RWPE2 (cell line): ENCODE measurements at regions not wholly inside any gene's neighbourhood (a gene's known extent, or its start where the extent isn't known, plus 50 kb on each side); places are given as distances from the start of the nearest gene placed in this dataset.

ENCODE experiments used
- ATAC-seq: fragments of 200-7000 bp; cut with Tn5 transposase; 3 replicates; pipeline ENCODE4 v1.9.1; 2021; ENCODE audit warnings: low read depth
- DNase-seq: peaks from one replicate; pipeline ENCODE4 v3.0.0-alpha.2; 2020; ENCODE audit warnings: low spot score
- H3K27ac ChIP-seq: fragments of 450-650 bp; 2 replicates; pipeline ENCODE4 v1.5.1; 2017; ENCODE audit warnings: mild to moderate bottlenecking; ENCODE audit not compliant: poor library complexity, severe bottlenecking
- H3K27me3 ChIP-seq: fragments of 250-450 bp; sonication (Bioruptor Pico); 2 replicates; pipeline ENCODE4 v1.5.1; 2021; ENCODE audit warnings: mild to moderate bottlenecking, moderate library complexity; ENCODE audit not compliant: insufficient read depth, poor library complexity, severe bottlenecking
- H3K36me3 ChIP-seq: fragments of 250-450 bp; sonication (Bioruptor Pico); 2 replicates; pipeline ENCODE4 v1.5.1; 2020; ENCODE audit warnings: low read depth, mild to moderate bottlenecking, moderate library complexity
- H3K4me1 ChIP-seq: fragments of 250-450 bp; sonication (Bioruptor Pico); 2 replicates; pipeline ENCODE4 v1.5.1; 2021; ENCODE audit warnings: mild to moderate bottlenecking, moderate library complexity; ENCODE audit not compliant: insufficient read depth, poor library complexity, severe bottlenecking
- H3K4me3 ChIP-seq: fragments of 250-450 bp; sonication (Bioruptor Pico); 2 replicates; pipeline ENCODE4 v1.5.1; 2021; ENCODE audit warnings: mild to moderate bottlenecking, moderate library complexity; ENCODE audit not compliant: severe bottlenecking
- H3K9me3 ChIP-seq: fragments of 250-450 bp; sonication (Bioruptor Pico); 2 replicates; pipeline ENCODE4 v1.5.1; 2021; ENCODE audit warnings: mild to moderate bottlenecking, moderate library complexity; ENCODE audit not compliant: severe bottlenecking
- CTCF ChIP-seq: fragments of 450-650 bp; IDR thresholded peaks from one replicate; pipeline ENCODE4 v1.5.1; 2017; ENCODE audit warnings: mild to moderate bottlenecking, moderate library complexity; ENCODE audit not compliant: poor library complexity, severe bottlenecking

DNA sequence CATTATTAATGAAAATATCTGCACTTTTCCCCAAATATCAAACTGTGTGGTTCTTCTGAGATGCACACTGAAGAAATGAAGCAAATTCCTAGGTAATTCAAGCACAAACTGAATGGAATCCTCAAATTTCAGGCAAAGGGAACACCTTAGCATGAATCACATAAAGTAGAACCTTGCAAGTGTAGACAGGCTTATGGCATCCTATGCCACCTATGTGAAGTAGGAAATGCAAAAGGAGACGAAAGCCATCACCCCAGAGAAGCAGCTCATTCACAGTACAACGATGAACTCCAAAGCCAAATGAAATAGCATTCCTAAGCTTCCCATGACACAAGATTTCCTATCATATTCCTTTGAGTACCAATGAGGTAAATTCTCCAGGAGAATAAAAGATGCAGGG is 461.2 kb upstream of the RUNX1 start:
- H3K27ac ChIP-seq, result peak overlapping the region; percentile 67
- no peaks in the 10 kb centered on the region for H3K27me3 ChIP-seq
- H3K36me3 ChIP-seq, result no peaks in the 10 kb centered on the region
- ATAC-seq, result peak; percentile 73
- no peaks in the 10 kb centered on the region for H3K9me3 ChIP-seq
- TF ChIP-seq CTCF, result no peak
- no peak overlapping the region for H3K4me3 ChIP-seq
- H3K4me1 ChIP-seq, result peaks cover 27% of the 10 kb centered on the region
- no peak for DNase-seq

DNA sequence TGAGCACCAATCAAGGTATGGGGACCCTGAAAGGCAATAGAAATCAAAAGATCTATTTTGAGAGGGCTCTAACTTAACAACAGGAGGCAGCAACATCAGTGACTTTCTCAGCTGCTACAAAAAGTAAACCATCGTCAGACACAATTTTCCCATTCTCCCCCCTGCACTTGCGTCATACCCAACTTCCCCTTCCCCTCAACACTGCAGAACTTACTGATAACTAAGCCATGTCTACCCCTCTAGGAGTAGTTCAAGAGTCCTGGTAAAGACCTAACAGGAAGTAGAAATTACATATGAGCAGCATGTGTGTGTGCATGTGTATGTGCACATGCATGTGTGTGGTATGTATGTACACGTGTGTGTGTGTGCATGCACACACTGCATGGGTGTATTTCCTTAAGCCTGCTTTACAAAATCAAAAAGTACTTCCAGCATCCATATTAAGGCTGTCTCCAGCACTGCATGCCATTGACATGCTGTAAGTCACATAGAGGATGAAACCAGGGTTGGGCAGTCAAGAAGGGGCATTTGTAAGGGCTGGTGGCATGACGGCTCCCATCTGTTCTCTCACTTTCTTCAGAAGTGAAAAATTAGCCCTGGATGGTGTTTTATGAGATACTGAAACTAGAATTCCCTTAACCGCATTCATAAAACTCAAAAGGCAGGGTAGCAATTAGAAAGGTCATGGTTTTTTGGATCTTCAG is 460.1 kb upstream of the RUNX1 start:
- TF ChIP-seq CTCF, result no peak
- no peaks in the 10 kb centered on the region for H3K27me3 ChIP-seq
- DNase-seq (no peak), ATAC-seq (no peak)
- H3K4me3 ChIP-seq, result no peak overlapping the region
- H3K36me3 ChIP-seq, result no peaks in the 10 kb centered on the region
- H3K27ac ChIP-seq, result no peak overlapping the region
- H3K4me1 ChIP-seq, result peaks cover 27% of the 10 kb centered on the region
- no peaks in the 10 kb centered on the region for H3K9me3 ChIP-seq

GRCh38 chr21:35508139-35508888 is 459.2 kb upstream of the RUNX1 start:
- ATAC-seq, result no peak

GRCh38 chr21:35507181-35507759 is 458.2 kb upstream of the RUNX1 start:
- ATAC-seq (no peak), DNase-seq (no peak)
- Histone ChIP-seq H3K27me3 (no peaks in the 10 kb centered on the region), H3K9me3 (no peaks in the 10 kb centered on the region), H3K4me1 (peaks cover 24% of the 10 kb centered on the region), H3K27ac (no peak overlapping the region), H3K4me3 (no peak overlapping the region), H3K36me3 (no peaks in the 10 kb centered on the region)
- no peak for TF ChIP-seq CTCF

More at GRCh38 chr21:35508139-35508888, 459.2 kb upstream of the RUNX1 start:
- H3K4me1 ChIP-seq, result peaks cover 27% of the 10 kb centered on the region
- H3K36me3 ChIP-seq, result no peaks in the 10 kb centered on the region
- DNase-seq, result no peak
- no peak overlapping the region for H3K27ac ChIP-seq
- H3K27me3 ChIP-seq, result no peaks in the 10 kb centered on the region
- H3K9me3 ChIP-seq, result no peaks in the 10 kb centered on the region
- H3K4me3 ChIP-seq, result no peak overlapping the region
- peak; percentile 26 for TF ChIP-seq CTCF
